ENCODE measurements at regions not wholly inside any gene's neighbourhood (a gene's known extent, or its start where the extent isn't known, plus 50 kb on each side); places are given as distances from the start of the nearest gene placed in this dataset.
A peak's percentile ranks its signal among the peaks of the same experiment; 100 is the strongest.

- no peak for DNase-seq
Measured at GRCh38 chr13:44058067-44058466, 178.4 kb downstream of the LACC1 start.

- no peak for DNase-seq
Measured at GRCh38 chr13:44058624-44059215, 179.0 kb downstream of the LACC1 start.

- no peak for DNase-seq
Measured at GRCh38 chr13:44061876-44062275, 182.2 kb downstream of the LACC1 start.

- DNase-seq, result no peak
Measured at GRCh38 chr13:44063467-44063866, 183.8 kb downstream of the LACC1 start.

- peak; percentile 8 for DNase-seq
Measured at GRCh38 chr13:44063881-44064280, 184.2 kb downstream of the LACC1 start.

- DNase-seq, result no peak
Measured at GRCh38 chr13:44064357-44064756, 184.7 kb downstream of the LACC1 start.

- DNase-seq, result no peak
Measured at GRCh38 chr13:44068169-44068568, 188.5 kb downstream of the LACC1 start.

- no peak for DNase-seq
Measured at GRCh38 chr13:44068737-44069136, 189.0 kb downstream of the LACC1 start.

GRCh38 chr13:44072536-44072935 is 192.8 kb downstream of the LACC1 start:
- DNase-seq, result no peak

GRCh38 chr13:44074611-44075010 is 194.9 kb downstream of the LACC1 start:
- no peak for DNase-seq

GRCh38 chr13:44075113-44075512 is 195.4 kb downstream of the LACC1 start:
- no peak for DNase-seq

- peak; percentile 14 for DNase-seq
Measured at GRCh38 chr13:44078806-44079376, 199.2 kb downstream of the LACC1 start.

GRCh38 chr13:44079413-44080205 is 199.9 kb downstream of the LACC1 start:
- no peak for DNase-seq

- no peak for DNase-seq
Measured at GRCh38 chr13:44084146-44084545, 204.4 kb downstream of the LACC1 start.

- no peak for DNase-seq
Measured at GRCh38 chr13:44086389-44086788, 206.7 kb downstream of the LACC1 start.

GRCh38 chr13:44088411-44088810 is 208.7 kb downstream of the LACC1 start:
- DNase-seq, result no peak

GRCh38 chr13:44088991-44089413 is 209.3 kb downstream of the LACC1 start:
- DNase-seq, result no peak

- DNase-seq, result no peak
Measured at GRCh38 chr13:44089452-44089851, 209.7 kb downstream of the LACC1 start.

GRCh38 chr13:44092078-44092970 is 212.6 kb downstream of the LACC1 start:
- no peak for DNase-seq

GRCh38 chr13:44093607-44094564 is 214.2 kb downstream of the LACC1 start:
- no peak for DNase-seq

- DNase-seq, result peak; percentile 52
Measured at GRCh38 chr13:44096901-44097300, 217.2 kb downstream of the LACC1 start.

- DNase-seq, result no peak
Measured at GRCh38 chr13:44098559-44098958, 218.9 kb downstream of the LACC1 start.

All from hematopoietic multipotent progenitor cell treated with erythropoietin and hydrocortisone succinate and interleukin-3 and kit ligand, for 4 days (in vitro differentiated cells).